WERI-Rb-1 (cell line): ENCODE measurements at regions not wholly inside any gene's neighbourhood (a gene's known extent, or its start where the extent isn't known, plus 50 kb on each side); places are given as distances from the start of the nearest gene placed in this dataset.

Experiments
- DNase-seq: peaks from one replicate; pipeline ENCODE4 v3.0.0-alpha.2; 2020
- H3K27ac ChIP-seq: fragments of 250-450 bp; sonication (Bioruptor Pico); 2 replicates; pipeline ENCODE4 v1.5.1; 2020; ENCODE audit warnings: mild to moderate bottlenecking, moderate library complexity
- H3K27me3 ChIP-seq: fragments of 250-450 bp; sonication (Bioruptor Pico); 2 replicates; pipeline ENCODE4 v1.5.1; 2021; ENCODE audit warnings: mild to moderate bottlenecking, low read depth, moderate library complexity; ENCODE audit not compliant: insufficient read depth, severe bottlenecking
- H3K36me3 ChIP-seq: fragments of 250-450 bp; sonication (Bioruptor Pico); 2 replicates; pipeline ENCODE4 v1.5.1; 2020; ENCODE audit warnings: mild to moderate bottlenecking, moderate library complexity
- H3K4me3 ChIP-seq: 2 replicates; pipeline ENCODE4 v1.5.1; 2011; ENCODE audit warnings: low read depth, mild to moderate bottlenecking, control low read depth, low read length
- H3K9me3 ChIP-seq: fragments of 250-450 bp; sonication (Bioruptor Pico); 2 replicates; pipeline ENCODE4 v1.5.1; 2021; ENCODE audit warnings: mild to moderate bottlenecking, moderate library complexity; ENCODE audit not compliant: severe bottlenecking
- TF ChIP-seq, protein P1 (sequence below): IDR thresholded peaks from 2 replicates; pipeline ENCODE4 v1.5.1; 2011; ENCODE audit warnings: low read depth, mild to moderate bottlenecking, control low read depth, inconsistent platforms, low read length

DNA sequence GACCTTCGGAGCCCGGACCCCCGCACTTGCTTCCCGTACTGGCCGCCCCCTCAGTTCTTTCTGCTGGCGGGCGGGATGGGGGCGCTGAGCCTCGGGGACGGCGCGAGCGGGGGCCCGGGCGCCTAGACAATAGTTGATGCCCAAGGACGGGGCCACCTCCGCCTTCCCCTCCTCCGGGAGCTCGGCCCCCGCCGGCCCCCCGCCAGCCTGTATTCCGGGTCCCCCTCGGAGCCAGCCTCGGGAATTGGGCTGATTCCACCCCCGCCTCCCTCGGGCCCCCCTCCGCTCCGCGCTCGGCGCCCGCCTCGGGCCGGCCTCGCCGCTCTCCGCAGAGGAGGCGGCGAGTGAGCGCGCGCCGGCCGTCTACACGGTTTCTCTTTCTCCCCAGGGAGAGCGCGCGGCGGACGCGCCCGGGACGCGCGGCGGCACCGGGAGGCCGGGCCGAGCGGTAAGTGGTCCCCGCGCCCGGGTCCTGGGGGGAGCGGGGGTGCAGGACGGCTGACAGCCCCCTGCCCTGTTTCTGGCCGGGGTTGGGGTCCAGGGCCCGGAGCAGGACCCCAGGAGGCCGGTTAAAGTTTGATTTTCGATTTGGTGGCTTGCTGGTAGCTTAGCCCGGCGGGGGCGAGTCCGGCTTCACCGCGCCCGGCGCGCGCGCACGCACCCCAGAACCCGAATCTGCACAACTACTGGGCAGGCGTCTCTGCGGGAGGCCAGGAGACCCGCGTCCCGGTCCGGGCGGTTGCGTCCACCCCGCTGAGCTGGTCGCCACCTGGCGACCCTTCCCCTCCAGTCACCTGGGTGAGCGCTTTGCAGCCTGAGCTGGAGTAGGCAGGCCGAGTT is 413.7 kb downstream of the PCNX1 start:
- Histone ChIP-seq H3K9me3 (no peaks in the 10 kb centered on the region), H3K36me3 (peaks cover 6% of the 10 kb centered on the region), H3K27ac (peak overlapping the region; percentile 97), H3K4me3 (peak overlapping the region; percentile 93), H3K27me3 (no peaks in the 10 kb centered on the region)
- TF ChIP-seq, protein P1, sequence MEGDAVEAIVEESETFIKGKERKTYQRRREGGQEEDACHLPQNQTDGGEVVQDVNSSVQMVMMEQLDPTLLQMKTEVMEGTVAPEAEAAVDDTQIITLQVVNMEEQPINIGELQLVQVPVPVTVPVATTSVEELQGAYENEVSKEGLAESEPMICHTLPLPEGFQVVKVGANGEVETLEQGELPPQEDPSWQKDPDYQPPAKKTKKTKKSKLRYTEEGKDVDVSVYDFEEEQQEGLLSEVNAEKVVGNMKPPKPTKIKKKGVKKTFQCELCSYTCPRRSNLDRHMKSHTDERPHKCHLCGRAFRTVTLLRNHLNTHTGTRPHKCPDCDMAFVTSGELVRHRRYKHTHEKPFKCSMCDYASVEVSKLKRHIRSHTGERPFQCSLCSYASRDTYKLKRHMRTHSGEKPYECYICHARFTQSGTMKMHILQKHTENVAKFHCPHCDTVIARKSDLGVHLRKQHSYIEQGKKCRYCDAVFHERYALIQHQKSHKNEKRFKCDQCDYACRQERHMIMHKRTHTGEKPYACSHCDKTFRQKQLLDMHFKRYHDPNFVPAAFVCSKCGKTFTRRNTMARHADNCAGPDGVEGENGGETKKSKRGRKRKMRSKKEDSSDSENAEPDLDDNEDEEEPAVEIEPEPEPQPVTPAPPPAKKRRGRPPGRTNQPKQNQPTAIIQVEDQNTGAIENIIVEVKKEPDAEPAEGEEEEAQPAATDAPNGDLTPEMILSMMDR: peak; percentile 28; the same call in 1 of the 2 replicates
- DNase-seq: peak; percentile 52

DNA sequence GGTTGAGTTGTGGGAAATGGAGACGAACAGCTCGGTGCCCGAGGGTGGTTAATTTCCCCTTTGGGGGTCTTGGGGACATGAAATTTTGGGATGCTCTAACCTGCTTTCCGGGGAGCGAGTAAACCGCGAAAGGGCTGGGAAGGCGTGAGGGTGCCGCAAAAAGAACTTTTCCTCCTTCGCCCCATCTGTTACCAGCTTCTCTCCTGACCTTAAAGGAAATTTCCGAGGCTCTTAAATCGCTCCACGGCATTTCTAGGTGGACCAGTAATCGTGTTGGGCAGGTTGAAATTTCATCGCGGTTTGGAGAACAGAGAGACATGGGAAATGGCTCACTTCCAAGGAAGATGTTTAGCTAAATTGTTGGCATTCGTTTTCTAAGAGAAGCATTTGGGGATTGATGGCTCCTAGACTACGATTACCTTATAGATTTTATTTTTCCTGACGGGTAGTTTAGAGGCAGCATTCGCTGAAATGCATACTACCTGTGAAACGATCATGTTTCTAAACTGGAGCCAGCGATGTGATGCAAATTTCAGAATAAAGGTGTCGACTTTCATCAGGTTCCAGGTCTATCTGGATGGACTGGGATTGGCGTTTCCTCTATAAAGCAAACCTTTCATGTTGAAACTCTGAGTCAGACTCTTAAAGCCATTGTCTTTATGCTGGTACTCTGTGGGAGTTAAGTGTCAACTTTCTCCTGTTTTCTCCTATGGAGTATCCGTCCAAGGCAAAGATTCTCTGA is 414.5 kb downstream of the PCNX1 start:
- DNase-seq: peak; percentile 11
- Histone ChIP-seq H3K27ac (peak overlapping the region; percentile 97), H3K36me3 (peaks cover 6% of the 10 kb centered on the region), H3K9me3 (no peaks in the 10 kb centered on the region), H3K4me3 (peak overlapping the region; percentile 93), H3K27me3 (no peaks in the 10 kb centered on the region)
- TF ChIP-seq, protein P1: no peak

DNA sequence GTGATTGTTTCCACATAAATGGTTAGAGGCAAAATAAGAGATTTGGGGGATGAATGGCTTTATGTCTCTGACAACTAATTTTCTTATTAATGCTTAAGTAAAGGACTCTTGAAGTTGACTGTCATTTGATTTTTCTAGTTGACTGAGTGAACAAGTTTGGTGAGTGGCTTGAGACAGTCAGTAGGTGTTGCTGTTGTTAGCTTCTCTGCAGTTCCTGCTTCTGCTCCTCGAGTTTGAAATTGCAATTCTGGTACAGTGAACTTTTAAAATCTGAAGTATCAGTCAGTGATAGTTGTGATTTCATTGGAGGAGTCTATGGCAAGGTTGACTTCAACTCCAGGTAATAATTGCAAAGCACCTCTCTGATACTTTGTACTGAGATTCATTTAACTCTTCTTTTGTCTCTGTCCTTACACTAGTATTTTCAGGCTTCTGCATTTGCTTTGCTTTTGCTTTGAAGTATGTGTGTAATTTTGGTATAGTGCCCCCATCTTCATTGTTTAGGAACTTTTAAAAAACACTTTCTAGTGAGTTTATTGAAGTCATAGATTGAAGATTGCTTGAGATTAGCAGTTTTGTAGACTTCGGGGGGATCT is 415.5 kb downstream of the PCNX1 start:
- Histone ChIP-seq H3K9me3 (no peaks in the 10 kb centered on the region), H3K4me3 (no peak overlapping the region), H3K36me3 (peaks cover 6% of the 10 kb centered on the region), H3K27ac (no peak overlapping the region), H3K27me3 (no peaks in the 10 kb centered on the region)
- no peak for DNase-seq
- TF ChIP-seq, protein P1: peak; percentile 61

DNA sequence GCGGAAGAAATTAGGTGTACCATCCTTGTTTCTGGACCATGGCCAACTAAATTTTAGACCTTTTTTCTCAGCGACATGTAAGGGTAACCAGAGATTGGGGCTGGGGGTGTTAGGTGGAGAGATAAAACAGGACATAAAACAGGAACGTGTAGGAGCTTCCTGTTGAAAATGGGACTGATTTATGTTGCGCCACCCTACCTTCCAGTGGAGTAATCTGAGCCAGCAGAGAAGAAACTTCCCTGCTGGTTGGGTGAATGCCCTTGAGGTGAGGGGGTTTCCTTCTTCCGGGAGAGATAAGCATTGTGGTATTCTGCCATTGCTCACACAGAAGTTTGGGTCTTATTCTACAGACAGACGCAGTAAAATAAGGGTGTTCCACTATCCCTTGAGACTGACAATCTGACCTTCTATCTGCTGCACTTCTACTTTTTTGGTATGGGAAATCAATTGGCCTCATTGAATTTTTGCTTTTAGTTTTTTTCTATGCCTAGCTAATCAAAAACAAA is 417.6 kb downstream of the PCNX1 start:
- H3K4me3 ChIP-seq: no peak overlapping the region
- TF ChIP-seq, protein P1: no peak
- no peak overlapping the region for H3K27ac ChIP-seq
- no peaks in the 10 kb centered on the region for H3K9me3 ChIP-seq
- peaks cover 6% of the 10 kb centered on the region for H3K36me3 ChIP-seq
- H3K27me3 ChIP-seq: no peaks in the 10 kb centered on the region
- no peak for DNase-seq

DNA sequence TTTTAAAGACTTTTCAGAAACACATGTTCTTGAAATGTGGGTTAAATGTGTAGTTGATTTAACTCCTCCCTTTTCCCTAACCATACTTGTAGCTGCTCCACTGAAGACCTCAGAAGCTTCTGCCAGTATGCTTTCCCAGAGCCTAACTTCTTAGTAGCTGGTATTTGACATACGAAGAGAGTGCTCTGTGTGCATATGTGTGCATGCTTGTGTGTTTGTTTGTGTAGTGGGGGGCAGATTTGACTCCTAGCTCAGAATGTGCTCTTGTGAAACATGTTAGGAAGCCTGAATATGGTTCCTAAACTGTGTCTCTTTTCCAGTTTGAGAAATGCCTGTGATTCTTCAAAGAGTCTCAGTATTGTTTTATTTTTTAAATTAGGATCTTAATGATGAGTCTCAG is 420.4 kb downstream of the PCNX1 start:
- H3K27me3 ChIP-seq: no peaks in the 10 kb centered on the region
- H3K4me3 ChIP-seq: no peak overlapping the region
- no peaks in the 10 kb centered on the region for H3K9me3 ChIP-seq
- no peak for DNase-seq
- no peaks in the 10 kb centered on the region for H3K36me3 ChIP-seq
- H3K27ac ChIP-seq: no peak overlapping the region
- TF ChIP-seq, protein P1: no peak
